Common myeloid progenitor, CD34-positive (primary cell): ENCODE measurements at regions not wholly inside any gene's neighbourhood (a gene's known extent, or its start where the extent isn't known, plus 50 kb on each side); places are given as distances from the start of the nearest gene placed in this dataset.
A peak's percentile ranks its signal among the peaks of the same experiment; 100 is the strongest.

ENCODE experiments used
- CTCF ChIA-PET: fragments of 350-600 bp; sonication (Branson Sonifier 250); formaldehyde crosslinking; loops from one replicate; lab custom pipeline; 2021; ENCODE audit warnings: antibody characterized with exemption; lab: Charles Lee
- POLR2A ChIA-PET: fragments of 350-600 bp; sonication (Branson Sonifier 250); formaldehyde crosslinking; loops from one replicate; lab custom pipeline; 2021; ENCODE audit warnings: antibody characterized with exemption; lab: Charles Lee
- DNase-seq, 3 donors: peaks; one replicate each; pipeline versions ENCODE4 v3.0.0 to v3.0.0-alpha.2; 2013
- H3K27ac ChIP-seq, 2 experiments: 1 replicate in 1 of 2; 2 replicates in 1 of 2; pipeline ENCODE4 v1.7.0; 2013; ENCODE audit warnings: inconsistent platforms in 2 of 2, low read length in 2 of 2, mild to moderate bottlenecking in 2 of 2, low read depth in 1 of 2, moderate library complexity in 1 of 2; ENCODE audit not compliant: severe bottlenecking in 2 of 2, insufficient read depth in 1 of 2, poor library complexity in 1 of 2
- H3K27me3 ChIP-seq, 5 experiments: replicated peaks in 2 of 5; 1 replicate in 3 of 5; 2 replicates in 2 of 5; pipeline versions ENCODE4 v1.6.1 to v1.7.0; 2013; ENCODE audit warnings: low read length in 4 of 5, mild to moderate bottlenecking in 2 of 5, moderate library complexity in 2 of 5, inconsistent platforms in 1 of 5; ENCODE audit not compliant: insufficient read depth in 5 of 5, control insufficient read depth in 4 of 5
- H3K36me3 ChIP-seq, 4 experiments: 1 replicate in 2 of 4; 2 replicates in 2 of 4; pipeline versions ENCODE4 v1.6.1 to v1.7.0; 2013; ENCODE audit warnings: low read length in 3 of 4, control low read depth in 1 of 4, mild to moderate bottlenecking in 1 of 4; ENCODE audit not compliant: control insufficient read depth in 4 of 4, insufficient read depth in 4 of 4
- H3K4me1 ChIP-seq, 4 experiments: 1 replicate in 3 of 4; 2 replicates in 1 of 4; pipeline versions ENCODE4 v1.6.1 to v1.7.1; 2013; ENCODE audit warnings: low read length in 3 of 4, mild to moderate bottlenecking in 3 of 4, control low read depth in 1 of 4, inconsistent platforms in 1 of 4, moderate library complexity in 1 of 4; ENCODE audit not compliant: control insufficient read depth in 4 of 4, insufficient read depth in 4 of 4; ENCODE audit errors: control extremely low read depth in 1 of 4
- H3K4me3 ChIP-seq, 7 experiments: 1 replicate in 4 of 7; 2 replicates in 3 of 7; pipeline versions ENCODE4 v1.5.1 to v1.7.0; 2013; ENCODE audit warnings: mild to moderate bottlenecking in 7 of 7, low read length in 6 of 7, moderate library complexity in 6 of 7, inconsistent platforms in 2 of 7, low read depth in 2 of 7, control low read depth in 1 of 7; ENCODE audit not compliant: insufficient read depth in 4 of 7, control insufficient read depth in 1 of 7; ENCODE audit errors: extremely low read depth in 1 of 7
- H3K9me3 ChIP-seq, 5 experiments: 1 replicate in 4 of 5; 2 replicates in 1 of 5; pipeline versions ENCODE4 v1.6.1 to v1.7.1; 2013; ENCODE audit warnings: low read length in 4 of 5, mild to moderate bottlenecking in 2 of 5, inconsistent platforms in 1 of 5, low read depth in 1 of 5, moderate library complexity in 1 of 5; ENCODE audit not compliant: control insufficient read depth in 4 of 5, insufficient read depth in 2 of 5; ENCODE audit errors: control extremely low read depth in 1 of 5
- WGBS: methylation state at CpG from one replicate; pipeline ENCODE4 v1.1.5; 2013; ENCODE audit not compliant: insufficient coverage; 5-methylcytosine and 5-hydroxymethylcytosine counted together

DNA sequence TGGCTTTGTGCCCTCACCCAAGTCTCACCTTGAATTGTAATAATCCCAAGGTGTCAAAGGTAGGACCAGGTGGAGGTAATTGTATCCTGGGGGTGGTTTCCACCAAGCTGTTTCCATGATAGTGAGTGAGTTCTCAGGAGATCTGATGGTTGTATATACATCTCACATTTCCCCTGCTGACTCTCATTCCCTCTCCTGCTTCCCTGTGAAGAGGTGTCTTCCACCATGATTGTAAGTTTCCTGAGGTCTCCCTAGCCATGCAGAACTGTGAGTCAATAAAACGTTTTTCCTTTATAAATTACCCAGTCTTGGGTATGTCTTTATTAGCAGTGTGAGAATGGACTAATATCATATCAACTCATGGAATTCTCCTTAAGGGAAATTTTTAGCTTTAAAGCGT is 302.6 kb downstream of the LIG4 start:
- DNase-seq = no peak
- CTCF ChIA-PET = no interaction called here
- H3K27me3 ChIP-seq = no peaks in the 10 kb centered on the region
- no peak overlapping the region for H3K4me3 ChIP-seq
- WGBS = no CpG with 5 or more reads among the region's 2 CpGs
- no peaks in the 10 kb centered on the region for H3K36me3 ChIP-seq
- H3K9me3 ChIP-seq = no peaks in the 10 kb centered on the region
- POLR2A ChIA-PET = no interaction called here
- peak overlapping the region in 1 of 2 experiments; percentile 5 for H3K27ac ChIP-seq
- no peaks in the 10 kb centered on the region for H3K4me1 ChIP-seq

DNA sequence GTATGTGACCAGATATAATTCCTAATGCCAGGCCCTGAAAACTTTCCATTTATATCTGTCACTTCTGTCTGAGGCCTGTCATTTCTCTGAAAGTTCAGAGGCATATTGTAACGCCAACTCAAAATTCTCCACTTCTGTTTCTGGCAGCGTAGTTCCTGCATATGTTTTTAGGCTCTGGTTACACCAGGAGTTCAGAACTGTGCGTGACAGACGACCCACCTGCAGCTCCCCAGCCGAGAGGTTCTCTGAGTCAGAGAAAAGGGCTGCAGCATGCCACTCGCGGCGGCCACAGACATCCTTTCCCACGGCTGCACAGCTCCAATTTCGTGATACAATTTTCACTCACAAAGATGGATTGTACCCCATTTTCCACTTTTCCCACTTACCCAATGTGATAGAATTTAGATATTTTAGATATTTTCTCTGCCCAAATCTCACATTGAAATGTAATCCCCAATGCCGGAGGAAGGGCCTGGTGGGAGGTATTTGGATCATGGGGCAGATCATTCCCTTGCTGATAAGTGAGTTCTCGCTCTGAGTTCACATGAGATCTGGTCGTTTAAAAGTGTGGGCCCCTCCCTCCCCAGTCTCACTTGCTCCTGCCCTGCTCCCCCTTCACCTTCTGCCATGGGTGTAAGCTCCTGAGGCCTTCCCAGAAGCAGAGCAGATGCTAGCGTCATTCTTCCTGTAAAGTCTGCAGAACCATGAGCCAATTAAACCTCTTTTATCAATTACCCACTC is 308.1 kb downstream of the LIG4 start:
- WGBS = 79% methylated on average over 9 of the region's 14 CpGs
- ChIA-PET POLR2A (interaction anchor here (0.6 kb wide), 1 partner anchor 285 kb away, joined by 3 read pairs; no protein-coding TSS in a partner anchor), CTCF (no interaction called here)
- no peak for DNase-seq
- H3K36me3 ChIP-seq = no peaks in the 10 kb centered on the region
- H3K4me1 ChIP-seq = no peaks in the 10 kb centered on the region
- no peaks in the 10 kb centered on the region for H3K9me3 ChIP-seq
- H3K27me3 ChIP-seq = no peaks in the 10 kb centered on the region
- H3K27ac ChIP-seq = no peak overlapping the region
- H3K4me3 ChIP-seq = no peak overlapping the region

DNA sequence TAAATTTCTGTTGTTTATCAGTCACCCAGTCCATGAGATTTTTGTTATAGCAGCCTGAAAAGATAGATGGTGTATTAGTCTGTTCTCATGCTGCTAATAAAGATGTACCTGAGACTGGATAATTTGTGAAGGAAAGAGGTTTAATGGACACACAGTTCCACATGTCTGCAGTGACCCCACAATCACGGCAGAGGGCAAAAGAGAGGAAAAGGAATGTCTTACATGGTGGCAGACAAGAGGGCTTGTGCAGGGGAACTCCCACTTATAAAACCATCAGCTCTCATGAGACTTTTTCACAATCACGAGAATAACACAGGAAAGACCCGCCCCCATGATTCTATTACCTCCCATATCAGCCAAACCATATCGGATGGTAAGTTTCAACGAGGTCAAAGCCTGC is 309.2 kb downstream of the LIG4 start:
- Histone ChIP-seq H3K4me3 (no peak overlapping the region), H3K36me3 (no peaks in the 10 kb centered on the region), H3K9me3 (no peaks in the 10 kb centered on the region), H3K4me1 (no peaks in the 10 kb centered on the region), H3K27me3 (no peaks in the 10 kb centered on the region), H3K27ac (no peak overlapping the region)
- ChIA-PET POLR2A (no interaction called here), CTCF (no interaction called here)
- 91% methylated on average over 5 of the region's 5 CpGs for WGBS
- DNase-seq = no peak

DNA sequence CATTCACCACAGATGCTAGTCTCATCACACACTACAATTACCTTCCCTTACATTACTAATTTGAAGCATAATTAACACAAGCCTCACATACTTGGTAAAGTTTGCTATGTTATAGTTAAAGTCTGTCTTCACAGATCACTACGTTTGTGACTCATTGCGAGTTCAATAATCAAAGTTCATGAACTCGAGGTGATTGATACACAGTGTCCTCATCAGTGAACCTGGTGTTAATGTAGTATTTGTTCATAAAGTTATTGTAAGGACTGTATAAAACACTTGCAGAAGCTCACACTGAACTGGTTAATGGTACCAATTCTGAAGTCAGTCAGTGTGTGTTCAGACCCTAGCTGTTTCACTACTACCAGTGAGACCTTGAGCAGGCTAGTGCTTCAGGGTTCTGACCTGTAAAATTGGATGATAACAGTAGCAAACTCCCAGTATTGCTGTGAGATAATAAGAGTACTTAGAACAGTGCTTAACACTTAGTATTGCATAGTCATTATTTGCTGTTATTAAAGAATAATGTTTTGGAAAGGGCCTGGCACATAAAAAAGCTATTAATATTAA is 313.3 kb downstream of the LIG4 start:
- Histone ChIP-seq H3K4me3 (no peak overlapping the region), H3K27ac (no peak overlapping the region), H3K4me1 (no peaks in the 10 kb centered on the region), H3K36me3 (no peaks in the 10 kb centered on the region), H3K9me3 (peaks cover 0 to 4% (median 0%) of the 10 kb centered on the region in 5 experiments), H3K27me3 (no peaks in the 10 kb centered on the region)
- no peak for DNase-seq
- ChIA-PET CTCF (no interaction called here), POLR2A (no interaction called here)
- 93% methylated on average over 3 of the region's 3 CpGs for WGBS

DNA sequence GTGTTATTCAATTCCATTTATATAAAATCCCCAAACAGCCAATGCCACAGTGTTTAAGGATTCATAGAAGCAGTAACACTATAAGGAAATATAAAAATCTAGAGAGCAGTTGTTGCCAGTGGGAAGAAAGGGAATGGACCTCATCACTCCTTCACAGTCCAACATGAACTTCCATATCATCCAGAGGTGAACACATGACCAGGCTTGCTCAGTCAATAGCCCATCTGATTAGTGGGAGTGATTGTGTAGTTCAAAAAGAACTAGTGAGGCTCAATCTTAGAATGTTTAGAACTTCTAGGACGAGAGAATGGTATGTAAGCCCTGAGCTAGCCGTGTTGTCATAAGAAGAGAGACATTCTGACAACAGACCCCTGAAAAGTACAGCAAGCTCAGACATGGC is 314.1 kb downstream of the LIG4 start:
- Histone ChIP-seq H3K9me3 (peaks cover 0 to 4% (median 0%) of the 10 kb centered on the region in 5 experiments), H3K27ac (no peak overlapping the region), H3K4me1 (no peaks in the 10 kb centered on the region), H3K4me3 (no peak overlapping the region), H3K36me3 (no peaks in the 10 kb centered on the region), H3K27me3 (no peaks in the 10 kb centered on the region)
- WGBS = 100% methylated on average over 1 of the region's 2 CpGs
- DNase-seq = no peak
- ChIA-PET CTCF (no interaction called here), POLR2A (no interaction called here)

DNA sequence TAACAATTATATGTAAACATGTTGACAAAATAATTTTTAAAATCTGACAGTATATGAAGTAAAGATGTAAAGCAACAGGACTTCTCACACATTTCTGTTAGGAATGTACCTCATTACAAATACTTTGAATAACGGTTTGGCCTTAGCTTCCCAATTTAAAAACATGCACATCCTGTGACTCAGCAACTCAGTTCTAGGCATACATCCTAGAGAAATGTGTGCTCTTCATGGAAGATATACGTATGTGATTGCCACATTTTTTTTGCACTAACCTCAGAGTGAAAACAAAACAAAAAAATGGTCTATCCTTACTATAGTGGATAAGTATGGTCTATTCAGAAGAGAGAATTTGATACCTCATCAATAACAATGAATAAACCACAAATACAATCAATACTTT is 314.6 kb downstream of the LIG4 start:
- Histone ChIP-seq H3K27ac (no peak overlapping the region), H3K27me3 (no peaks in the 10 kb centered on the region), H3K36me3 (no peaks in the 10 kb centered on the region), H3K4me1 (no peaks in the 10 kb centered on the region), H3K9me3 (peaks cover 0 to 4% (median 0%) of the 10 kb centered on the region in 5 experiments), H3K4me3 (no peak overlapping the region)
- no peak for DNase-seq
- CTCF ChIA-PET = no interaction called here
- POLR2A ChIA-PET = no interaction called here
- no CpG with 5 or more reads among the region's 2 CpGs for WGBS

DNA sequence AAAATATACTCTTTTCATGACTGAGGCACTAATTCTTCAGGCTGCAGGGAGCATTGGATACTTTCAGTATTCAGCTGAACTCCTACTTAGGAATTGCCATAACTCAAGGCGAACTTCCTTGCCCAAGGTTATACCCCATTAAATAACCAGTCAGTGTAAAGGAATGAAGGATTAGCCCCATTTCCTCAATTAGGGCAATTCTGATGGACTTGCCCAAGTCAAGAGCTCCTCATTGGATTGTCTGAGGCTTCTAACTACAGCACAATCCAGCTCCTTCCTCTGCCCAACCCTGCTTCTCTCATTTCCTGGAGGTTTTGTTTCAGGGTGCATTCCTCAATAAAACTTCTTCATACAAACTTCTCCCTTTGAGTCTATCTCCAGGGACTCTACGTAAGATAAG is 329.2 kb downstream of the LIG4 start:
- no peaks in the 10 kb centered on the region for H3K27me3 ChIP-seq
- no peak overlapping the region for H3K4me3 ChIP-seq
- DNase-seq = no peak
- 100% methylated on average over 1 of the region's 2 CpGs for WGBS
- H3K4me1 ChIP-seq = no peaks in the 10 kb centered on the region
- no peaks in the 10 kb centered on the region for H3K9me3 ChIP-seq
- ChIA-PET CTCF (no interaction called here), POLR2A (no interaction called here)
- H3K27ac ChIP-seq = no peak overlapping the region
- H3K36me3 ChIP-seq = no peaks in the 10 kb centered on the region
